Fibroblast of skin of left quadriceps (primary cell): ENCODE measurements at regions not wholly inside any gene's neighbourhood (a gene's known extent, or its start where the extent isn't known, plus 50 kb on each side); places are given as distances from the start of the nearest gene placed in this dataset.
"Not testable (repeated sequence)": the region's sequence is repeated elsewhere in the genome, so short reads cannot be mapped to it uniquely, and the experiment has no call there.

Experiments
- DNase-seq, 2 experiments: peaks; one replicate each; pipeline ENCODE4 v3.0.0-alpha.2; 2013; ENCODE audit warnings: low read depth in 2 of 2

GRCh38 chr3:71927505-71928066, 142.6 kb upstream of the PROK2 start:
- DNase-seq: no peak

GRCh38 chr3:71926616-71927015, 141.7 kb upstream of the PROK2 start:
- no peak for DNase-seq

GRCh38 chr3:71926262-71926600, 141.3 kb upstream of the PROK2 start:
- no peak for DNase-seq

GRCh38 chr3:71925511-71926261, 140.7 kb upstream of the PROK2 start:
- not testable (repeated sequence) for DNase-seq

GRCh38 chr3:71924721-71925120, 139.8 kb upstream of the PROK2 start:
- DNase-seq: no peak

- DNase-seq: no peak
Measured at GRCh38 chr3:71921036-71921435, 136.1 kb upstream of the PROK2 start.

GRCh38 chr3:71919572-71919971, 134.6 kb upstream of the PROK2 start:
- no peak for DNase-seq

GRCh38 chr3:71917545-71917944, 132.6 kb upstream of the PROK2 start:
- DNase-seq: no peak

- no peak for DNase-seq
Measured at GRCh38 chr3:71916747-71917369, 131.9 kb upstream of the PROK2 start.

- no peak for DNase-seq
Measured at GRCh38 chr3:71912839-71913495, 128.0 kb upstream of the PROK2 start.

GRCh38 chr3:71910108-71910507, 125.2 kb upstream of the PROK2 start:
- DNase-seq: no peak

- DNase-seq: no peak
Measured at GRCh38 chr3:71907996-71908395, 123.0 kb upstream of the PROK2 start.

GRCh38 chr3:71906976-71907375, 122.0 kb upstream of the PROK2 start:
- no peak for DNase-seq

- DNase-seq: no peak
Measured at GRCh38 chr3:71905426-71905825, 120.5 kb upstream of the PROK2 start.

- no peak for DNase-seq
Measured at GRCh38 chr3:71903936-71904335, 119.0 kb upstream of the PROK2 start.

- no peak for DNase-seq
Measured at GRCh38 chr3:71903112-71903495, 118.2 kb upstream of the PROK2 start.

GRCh38 chr3:71902258-71903111, 117.5 kb upstream of the PROK2 start:
- DNase-seq: no peak

- no peak for DNase-seq
Measured at GRCh38 chr3:71901645-71902044, 116.7 kb upstream of the PROK2 start.

- DNase-seq: no peak
Measured at GRCh38 chr3:71900057-71900456, 115.1 kb upstream of the PROK2 start.

GRCh38 chr3:71896751-71897150, 111.8 kb upstream of the PROK2 start:
- DNase-seq: no peak

- DNase-seq: no peak
Measured at GRCh38 chr3:71893702-71894479, 108.9 kb upstream of the PROK2 start.
